Bronchial epithelial cell (primary cell): ENCODE measurements at regions not wholly inside any gene's neighbourhood (a gene's known extent, or its start where the extent isn't known, plus 50 kb on each side); places are given as distances from the start of the nearest gene placed in this dataset.

Experiments used
- DNase-seq: peaks from one replicate; pipeline ENCODE4 v3.0.0-alpha.2; 2010; ENCODE audit warnings: low read depth
- FAIRE-seq: peaks from 2 replicates; lab custom pipeline; 2011; peaks lifted over from hg19 to GRCh38; lab: Jason Lieb, UNC
- H3K27me3 ChIP-seq: 2 replicates; pipeline ENCODE4 v1.5.1; 2011; ENCODE audit warnings: low read length; ENCODE audit not compliant: control insufficient read depth, insufficient read depth
- H3K36me3 ChIP-seq: 2 replicates; pipeline ENCODE4 v1.5.1; 2011; ENCODE audit warnings: low read length; ENCODE audit not compliant: control insufficient read depth, insufficient read depth
- H3K4me3 ChIP-seq: 2 replicates; pipeline ENCODE4 v1.5.1; 2011; ENCODE audit warnings: mild to moderate bottlenecking, low read depth, low read length, control low read depth
- CTCF ChIP-seq: IDR thresholded peaks from 2 replicates; pipeline ENCODE4 v1.5.1; 2011; ENCODE audit warnings: mild to moderate bottlenecking, moderate library complexity, low read length, control low read depth, inconsistent platforms; ENCODE audit not compliant: insufficient read depth, severe bottlenecking

GRCh38 chr5:92374859-92375258, 991.7 kb upstream of the ARRDC3 start:
- Histone ChIP-seq H3K36me3 (no peaks in the 10 kb centered on the region), H3K27me3 (no peaks in the 10 kb centered on the region), H3K4me3 (no peak overlapping the region)
- FAIRE-seq (no peak), DNase-seq (no peak)
- no peak for TF ChIP-seq CTCF

DNA sequence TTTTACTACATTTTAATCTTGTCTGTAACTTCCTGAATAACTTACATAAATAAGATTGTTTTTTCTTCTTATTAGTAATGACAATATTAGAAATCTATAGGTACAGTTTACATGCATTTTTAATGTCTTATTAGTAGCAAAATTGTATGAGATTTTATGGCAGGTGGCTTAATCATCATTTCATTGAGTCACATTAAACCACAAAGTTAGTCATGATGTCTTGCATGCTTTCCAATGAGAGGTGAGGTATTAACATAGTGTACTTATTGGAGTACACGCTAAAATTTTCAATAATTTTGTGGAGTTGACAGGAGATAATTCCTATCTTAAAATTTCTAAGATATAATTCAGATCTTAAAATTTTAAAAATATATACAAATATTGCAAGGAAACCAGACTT, 989.6 kb upstream of the ARRDC3 start:
- TF ChIP-seq CTCF, result no peak
- DNase-seq, result peak; percentile 85
- H3K27me3 ChIP-seq, result no peaks in the 10 kb centered on the region
- H3K36me3 ChIP-seq, result no peaks in the 10 kb centered on the region
- FAIRE-seq, result no peak
- H3K4me3 ChIP-seq, result no peak overlapping the region

DNA sequence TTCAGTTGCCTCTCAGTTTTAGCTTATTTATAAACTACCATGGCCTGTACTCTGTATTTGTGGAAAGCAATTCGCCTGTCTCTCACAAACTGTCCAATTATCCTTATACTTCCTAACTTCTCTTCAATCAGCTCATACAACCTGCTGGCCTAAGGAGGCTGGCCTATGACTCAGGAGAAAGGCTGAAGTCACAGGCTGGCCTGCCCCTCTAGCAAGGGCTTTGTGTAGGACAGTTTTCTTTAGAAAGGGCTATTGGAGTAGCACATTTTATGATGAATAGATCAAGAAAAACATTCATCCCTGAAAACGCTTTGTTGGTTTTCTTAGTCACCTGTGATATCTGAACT, 988.7 kb upstream of the ARRDC3 start:
- FAIRE-seq (no peak), DNase-seq (peak; percentile 23)
- TF ChIP-seq CTCF, result no peak
- Histone ChIP-seq H3K4me3 (no peak overlapping the region), H3K36me3 (no peaks in the 10 kb centered on the region), H3K27me3 (no peaks in the 10 kb centered on the region)

GRCh38 chr5:92371171-92371888, 988.2 kb upstream of the ARRDC3 start:
- H3K36me3 ChIP-seq, result no peaks in the 10 kb centered on the region
- no peak for TF ChIP-seq CTCF
- peak; percentile 50 for FAIRE-seq
- H3K4me3 ChIP-seq, result no peak overlapping the region
- no peaks in the 10 kb centered on the region for H3K27me3 ChIP-seq
- no peak for DNase-seq

DNA sequence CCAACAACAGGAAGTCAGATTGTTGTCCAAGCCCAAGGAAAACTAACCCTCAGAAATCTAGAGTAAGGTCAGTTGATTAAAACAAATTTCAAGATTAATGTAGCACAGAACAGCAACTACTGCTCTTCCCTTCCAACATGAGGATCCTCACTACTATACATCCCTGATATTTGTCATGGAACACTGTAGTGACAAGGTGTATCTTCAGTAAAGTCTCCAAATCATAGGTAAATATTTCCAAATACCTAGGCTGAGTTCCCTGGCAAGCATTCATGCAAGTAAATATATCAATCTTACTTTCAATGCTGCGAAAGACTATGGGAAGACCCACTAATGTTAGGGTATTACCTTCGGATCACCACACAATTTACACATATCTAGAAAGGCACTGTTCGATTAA, 986.9 kb upstream of the ARRDC3 start:
- no peaks in the 10 kb centered on the region for H3K36me3 ChIP-seq
- H3K27me3 ChIP-seq, result no peaks in the 10 kb centered on the region
- TF ChIP-seq CTCF, result no peak
- FAIRE-seq (no peak), DNase-seq (no peak)
- no peak overlapping the region for H3K4me3 ChIP-seq

GRCh38 chr5:92369587-92369986, 986.5 kb upstream of the ARRDC3 start:
- Histone ChIP-seq H3K36me3 (no peaks in the 10 kb centered on the region), H3K4me3 (no peak overlapping the region), H3K27me3 (no peaks in the 10 kb centered on the region)
- DNase-seq (no peak), FAIRE-seq (no peak)
- TF ChIP-seq CTCF, result no peak
